CD14-positive monocyte (primary cell): ENCODE measurements at regions not wholly inside any gene's neighbourhood (a gene's known extent, or its start where the extent isn't known, plus 50 kb on each side); places are given as distances from the start of the nearest gene placed in this dataset.

Source experiments
- DNase-seq, 3 donors: peaks; one replicate each; pipeline ENCODE4 v3.0.0-alpha.2; 2011 to 2022
- H2AFZ ChIP-seq: 2 replicates; pipeline ENCODE4 v1.6.0; 2012; ENCODE audit warnings: mild to moderate bottlenecking, low read depth, low read length, inconsistent platforms; ENCODE audit not compliant: insufficient read depth, poor library complexity, severe bottlenecking
- H3K27ac ChIP-seq, 2 donors: 1 replicate in 1 of 2; 2 replicates in 1 of 2; pipeline ENCODE4 v1.5.1; 2012 to 2013; ENCODE audit warnings: low read length in 2 of 2, control low read depth in 1 of 2, inconsistent platforms in 1 of 2, low read depth in 1 of 2, mild to moderate bottlenecking in 1 of 2
- H3K27me3 ChIP-seq, 2 donors: one replicate each; pipeline versions ENCODE4 v1.6.0 to v1.6.1; 2011 to 2013; ENCODE audit warnings: low read length in 2 of 2; ENCODE audit not compliant: control insufficient read depth in 2 of 2, insufficient read depth in 2 of 2
- H3K36me3 ChIP-seq, 2 donors: replicated peaks in 1 of 2; 1 replicate in 1 of 2; 2 replicates in 1 of 2; pipeline versions ENCODE4 v1.5.1 to v1.6.1; 2012 to 2013; ENCODE audit warnings: low read length in 2 of 2, control low read depth in 1 of 2, inconsistent platforms in 1 of 2, mild to moderate bottlenecking in 1 of 2; ENCODE audit not compliant: insufficient read depth in 2 of 2, control insufficient read depth in 1 of 2
- H3K4me1 ChIP-seq, 2 donors: 1 replicate in 1 of 2; 2 replicates in 1 of 2; pipeline versions ENCODE4 v1.5.1 to v1.6.1; 2012 to 2013; ENCODE audit warnings: low read length in 2 of 2, control low read depth in 1 of 2, inconsistent platforms in 1 of 2, mild to moderate bottlenecking in 1 of 2, moderate library complexity in 1 of 2; ENCODE audit not compliant: insufficient read depth in 2 of 2, control insufficient read depth in 1 of 2
- H3K4me2 ChIP-seq: replicated peaks from 2 replicates; pipeline ENCODE3; 2012; ENCODE audit warnings: low read length, moderate library complexity, mild to moderate bottlenecking; ENCODE audit not compliant: poor library complexity, severe bottlenecking; ENCODE audit errors: extremely low read depth
- H3K4me3 ChIP-seq, 3 experiments: fragments of 200-600 bp in 1 of 3; sonication (generic) in 1 of 3; replicated peaks in 1 of 3; 1 replicate in 2 of 3; 2 replicates in 1 of 3; pipeline ENCODE4 v1.5.1; 2011 to 2013; ENCODE audit warnings: low read length in 3 of 3, mild to moderate bottlenecking in 3 of 3, control low read depth in 2 of 3, low read depth in 2 of 3, inconsistent platforms in 1 of 3, moderate library complexity in 1 of 3
- H3K79me2 ChIP-seq: 2 replicates; pipeline ENCODE4 v1.6.0; 2012; ENCODE audit warnings: mild to moderate bottlenecking, control low read depth, inconsistent platforms, low read length, moderate library complexity; ENCODE audit not compliant: insufficient read depth
- H3K9ac ChIP-seq: 2 replicates; pipeline ENCODE4 v1.6.0; 2017; ENCODE audit warnings: low read length, mild to moderate bottlenecking; ENCODE audit not compliant: insufficient read depth, poor library complexity, severe bottlenecking
- H3K9me3 ChIP-seq, 2 donors: replicated peaks in 1 of 2; 1 replicate in 1 of 2; 2 replicates in 1 of 2; pipeline versions ENCODE4 v1.5.1 to v1.6.1; 2012 to 2013; ENCODE audit warnings: low read length in 2 of 2, control low read depth in 1 of 2; ENCODE audit not compliant: control insufficient read depth in 1 of 2, insufficient read depth in 1 of 2
- H4K20me1 ChIP-seq: 2 replicates; pipeline ENCODE4 v1.6.0; 2012; ENCODE audit warnings: mild to moderate bottlenecking, low read length, control low read depth, moderate library complexity; ENCODE audit not compliant: insufficient read depth
- H3K27ac Mint-ChIP-seq, 7 donors: one replicate each; pipeline ENCODE4 v1.8.0; 2020; ENCODE audit warnings: mild to moderate bottlenecking in 7 of 7, mixed read lengths in 7 of 7, moderate library complexity in 6 of 7, inconsistent platforms in 2 of 7
- H3K27me3 Mint-ChIP-seq, 3 donors: one replicate each; pipeline ENCODE4 v1.8.0; 2021 to 2022; ENCODE audit warnings: low read depth in 3 of 3, mild to moderate bottlenecking in 3 of 3, mixed read lengths in 3 of 3, moderate library complexity in 3 of 3, inconsistent platforms in 1 of 3
- H3K36me3 Mint-ChIP-seq, 2 donors: one replicate each; pipeline ENCODE4 v1.8.0; 2020; ENCODE audit warnings: mixed read lengths in 2 of 2, inconsistent platforms in 1 of 2, mild to moderate bottlenecking in 1 of 2
- H3K4me1 Mint-ChIP-seq: one replicate; pipeline ENCODE4 v1.8.0; 2020; ENCODE audit warnings: mild to moderate bottlenecking, mixed read lengths
- H3K4me3 Mint-ChIP-seq, 2 donors: one replicate each; pipeline ENCODE4 v1.8.0; 2020; ENCODE audit warnings: mild to moderate bottlenecking in 2 of 2, mixed read lengths in 2 of 2, moderate library complexity in 1 of 2
- H3K9me3 Mint-ChIP-seq, 7 donors: one replicate each; pipeline ENCODE4 v1.8.0; 2020 to 2022; ENCODE audit warnings: mixed read lengths in 7 of 7, mild to moderate bottlenecking in 6 of 7, moderate library complexity in 6 of 7, inconsistent platforms in 2 of 7
- WGBS: methylation state at CpG from one replicate; pipeline ENCODE4 v1.1.5; 2013; ENCODE audit warnings: missing lambda C conversion rate; ENCODE audit not compliant: insufficient coverage; 5-methylcytosine and 5-hydroxymethylcytosine counted together
- intact Hi-C, 2 donors: fragments of 100-400 bp; cut with micrococcal nuclease; formaldehyde crosslinking; loops; one replicate each; pipeline versions ENCODE4 v1.15.0 to v1.15.1; 2023
- TF ChIP-seq, protein P1 (sequence below): fragments of 200-600 bp; IDR thresholded peaks from one replicate; pipeline ENCODE4 v1.8.0; 2022; ENCODE audit warnings: antibody characterized with exemption, mild to moderate bottlenecking

DNA sequence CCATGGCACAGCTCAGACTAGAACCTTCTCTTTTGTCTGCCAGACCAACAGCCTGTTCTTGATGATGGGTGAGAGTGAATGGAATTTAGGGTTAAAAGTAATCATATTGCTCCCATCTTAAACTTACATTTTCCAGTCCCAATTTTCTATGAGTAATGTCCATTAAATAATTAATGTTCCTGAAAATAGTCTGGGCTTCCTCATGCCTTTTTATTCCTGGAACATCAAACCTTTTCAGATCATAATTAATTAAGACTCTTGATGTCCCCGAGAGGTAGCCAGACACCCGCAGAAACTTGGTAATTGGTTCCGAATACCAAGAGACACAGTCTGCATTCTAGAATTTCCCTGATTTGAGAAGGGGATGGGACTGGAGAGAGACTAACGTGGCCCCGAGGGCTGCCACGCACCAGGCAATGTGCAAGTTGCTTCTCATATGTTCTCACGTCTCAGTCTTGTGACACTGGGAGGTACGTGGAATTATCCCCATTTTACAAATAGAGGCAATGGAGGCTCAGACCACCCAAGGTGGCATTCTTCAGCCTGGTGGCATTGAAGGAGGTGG, 78.6 kb upstream of the TOX2 start:
- Histone ChIP-seq H3K9ac (no peak overlapping the region), H3K79me2 (no peaks in the 10 kb centered on the region), H4K20me1 (no peaks in the 10 kb centered on the region), H3K9me3 (no peaks in the 10 kb centered on the region), H3K4me3 (no peak overlapping the region), H3K4me1 (no peaks in the 10 kb centered on the region), H3K4me2 (no peak overlapping the region), H3K36me3 (no peaks in the 10 kb centered on the region), H3K27ac (no peak overlapping the region), H3K27me3 (peaks cover 0 to 6% of the 10 kb centered on the region in 2 donors), H2AFZ (no peak overlapping the region)
- Mint-ChIP-seq H3K36me3 (no peaks in the 10 kb centered on the region), H3K4me3 (no peak overlapping the region), H3K4me1 (no peaks in the 10 kb centered on the region), H3K27ac (no peak overlapping the region), H3K27me3 (peaks cover 20 to 33% (median 27%) of the 10 kb centered on the region in 3 donors), H3K9me3 (peaks cover 0 to 2% (median 0%) of the 10 kb centered on the region in 7 donors)
- WGBS: 94% methylated on average over 3 of the region's 8 CpGs
- DNase-seq: no peak
- TF ChIP-seq, protein P1, sequence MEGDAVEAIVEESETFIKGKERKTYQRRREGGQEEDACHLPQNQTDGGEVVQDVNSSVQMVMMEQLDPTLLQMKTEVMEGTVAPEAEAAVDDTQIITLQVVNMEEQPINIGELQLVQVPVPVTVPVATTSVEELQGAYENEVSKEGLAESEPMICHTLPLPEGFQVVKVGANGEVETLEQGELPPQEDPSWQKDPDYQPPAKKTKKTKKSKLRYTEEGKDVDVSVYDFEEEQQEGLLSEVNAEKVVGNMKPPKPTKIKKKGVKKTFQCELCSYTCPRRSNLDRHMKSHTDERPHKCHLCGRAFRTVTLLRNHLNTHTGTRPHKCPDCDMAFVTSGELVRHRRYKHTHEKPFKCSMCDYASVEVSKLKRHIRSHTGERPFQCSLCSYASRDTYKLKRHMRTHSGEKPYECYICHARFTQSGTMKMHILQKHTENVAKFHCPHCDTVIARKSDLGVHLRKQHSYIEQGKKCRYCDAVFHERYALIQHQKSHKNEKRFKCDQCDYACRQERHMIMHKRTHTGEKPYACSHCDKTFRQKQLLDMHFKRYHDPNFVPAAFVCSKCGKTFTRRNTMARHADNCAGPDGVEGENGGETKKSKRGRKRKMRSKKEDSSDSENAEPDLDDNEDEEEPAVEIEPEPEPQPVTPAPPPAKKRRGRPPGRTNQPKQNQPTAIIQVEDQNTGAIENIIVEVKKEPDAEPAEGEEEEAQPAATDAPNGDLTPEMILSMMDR: no peak
- intact Hi-C loops: no loop called here

DNA sequence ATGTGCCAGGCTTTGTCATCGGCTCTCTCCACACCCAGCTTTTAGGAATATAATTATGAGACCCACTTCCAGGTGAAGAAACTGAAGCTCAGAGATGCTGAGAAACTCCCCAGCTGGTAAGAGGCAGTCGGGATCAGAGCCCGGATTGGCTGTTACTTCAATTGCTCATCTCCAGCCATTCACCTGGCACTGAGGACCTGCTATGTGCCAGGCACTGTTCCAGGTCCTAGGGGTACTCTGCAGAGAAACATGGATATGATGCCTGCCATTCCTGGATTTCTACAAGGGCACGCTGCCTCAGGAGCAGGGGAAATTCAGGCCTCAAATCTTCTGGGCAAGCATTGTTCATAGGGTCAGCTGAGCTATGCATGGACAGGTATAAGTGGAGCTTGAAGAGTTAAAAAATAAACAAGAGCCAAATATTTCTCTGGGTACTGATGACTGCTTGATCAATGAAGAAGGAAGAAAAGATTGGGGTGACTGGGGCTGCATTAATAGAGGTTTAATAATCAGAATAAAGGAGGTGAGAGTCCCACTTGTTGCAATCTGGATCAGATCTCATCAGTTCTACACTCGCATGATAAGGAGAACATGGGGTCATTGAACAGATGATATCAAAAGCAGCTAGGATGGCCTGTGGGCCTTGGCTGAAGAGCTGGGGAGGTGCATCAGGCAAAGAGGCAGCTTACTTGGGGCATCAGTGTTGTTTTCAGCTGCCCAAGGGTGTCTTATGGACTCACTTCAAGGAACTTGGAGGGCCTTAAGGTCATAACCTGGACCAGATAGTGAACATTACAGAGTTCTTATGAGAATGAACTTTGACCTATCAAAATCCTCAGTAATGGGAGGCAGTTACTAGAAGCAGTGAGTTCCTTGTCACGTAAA, 80.9 kb upstream of the TOX2 start:
- no peaks in the 10 kb centered on the region for H3K36me3 ChIP-seq
- peaks cover 0 to 5% of the 10 kb centered on the region in 2 donors for H3K9me3 ChIP-seq
- H3K27me3 ChIP-seq: peaks cover 0 to 3% of the 10 kb centered on the region in 2 donors
- Mint-ChIP-seq H3K9me3 (peaks cover 0 to 8% (median 2%) of the 10 kb centered on the region in 7 donors), H3K27me3 (peaks cover 18 to 37% (median 26%) of the 10 kb centered on the region in 3 donors), H3K4me3 (no peak overlapping the region), H3K36me3 (no peaks in the 10 kb centered on the region), H3K27ac (no peak overlapping the region), H3K4me1 (no peaks in the 10 kb centered on the region)
- intact Hi-C loops: no loop called here
- H3K9ac ChIP-seq: no peak overlapping the region
- H3K4me2 ChIP-seq: no peak overlapping the region
- no peak overlapping the region for H3K4me3 ChIP-seq
- no peaks in the 10 kb centered on the region for H3K4me1 ChIP-seq
- no peak overlapping the region for H2AFZ ChIP-seq
- no peak for DNase-seq
- TF ChIP-seq, protein P1: no peak
- H4K20me1 ChIP-seq: no peaks in the 10 kb centered on the region
- WGBS: 88% methylated on average over 5 of the region's 6 CpGs
- no peaks in the 10 kb centered on the region for H3K79me2 ChIP-seq
- no peak overlapping the region for H3K27ac ChIP-seq
